ENCODE measurements at regions not wholly inside any gene's neighbourhood (a gene's known extent, or its start where the extent isn't known, plus 50 kb on each side); places are given as distances from the start of the nearest gene placed in this dataset.

GRCh38 chr11:69879729-69880005, 60.5 kb upstream of the FGF3 start:
- no peak for TF ChIP-seq POLR2A (IDR thresholded peaks at IDR 0.05)
- TF ChIP-seq CTCF (IDR thresholded peaks at IDR 0.05) = no peak
- TF ChIP-seq POLR2AphosphoS5 (IDR thresholded peaks at IDR 0.05) = no peak

Measured in breast epithelium (tissue), 3 donors.